ENCODE measurements at regions not wholly inside any gene's neighbourhood (a gene's known extent, or its start where the extent isn't known, plus 50 kb on each side); places are given as distances from the start of the nearest gene placed in this dataset.

DNA sequence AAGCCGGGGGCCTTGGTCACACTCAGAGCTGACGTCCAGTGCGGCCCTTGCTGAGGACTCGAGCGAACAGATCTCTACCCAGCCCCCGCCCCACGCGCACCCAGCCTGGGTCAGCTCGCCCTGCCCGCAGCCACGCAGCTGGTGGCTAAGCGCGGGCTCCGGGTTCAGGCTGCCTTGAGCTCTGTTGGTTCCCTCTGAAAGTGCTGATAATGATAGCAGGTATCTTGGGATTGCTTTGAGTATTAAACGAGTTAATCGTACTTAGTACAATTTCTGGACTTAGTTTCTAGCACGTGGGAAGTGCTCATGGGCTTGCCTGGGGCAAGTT lies 88.1 kb upstream of the TGM3 start:
- no peak for TF ChIP-seq POLR2AphosphoS5 (IDR thresholded peaks at IDR 0.05; ENCODE audit: low read depth, low read length)
- TF ChIP-seq TAF1 (IDR thresholded peaks at IDR 0.05; ENCODE audit: borderline replicate concordance, low read depth, low read length): no peak
